Lung (tissue), 11 donors: ENCODE measurements at regions not wholly inside any gene's neighbourhood (a gene's known extent, or its start where the extent isn't known, plus 50 kb on each side); places are given as distances from the start of the nearest gene placed in this dataset.

Experiments
- ATAC-seq: fragments of 200-7000 bp; cut with Tn5 transposase; one replicate; pipeline ENCODE4 v1.9.1; 2020; ENCODE audit warnings: moderate number of reproducible peaks; ENCODE audit not compliant: insufficient read depth, low FRiP score
- DNase-seq, 3 donors: peaks; one replicate each; pipeline ENCODE4 v3.0.0-alpha.2; 2013 to 2017
- H3K27ac ChIP-seq, 2 donors: one replicate each; pipeline ENCODE4 v1.5.1; 2013; ENCODE audit warnings: mild to moderate bottlenecking in 2 of 2, moderate library complexity in 2 of 2, control low read depth in 1 of 2, inconsistent platforms in 1 of 2, low read depth in 1 of 2, low read length in 1 of 2
- H3K27me3 ChIP-seq, 3 donors: one replicate each; pipeline ENCODE4 v1.5.1; 2013; ENCODE audit warnings: low read length in 2 of 3; ENCODE audit not compliant: control insufficient read depth in 3 of 3, insufficient read depth in 3 of 3
- H3K36me3 ChIP-seq, 4 donors: one replicate each; pipeline ENCODE4 v1.5.1; 2013; ENCODE audit warnings: low read length in 4 of 4, mild to moderate bottlenecking in 1 of 4, moderate library complexity in 1 of 4; ENCODE audit not compliant: control insufficient read depth in 4 of 4, insufficient read depth in 4 of 4
- H3K4me1 ChIP-seq, 5 donors: one replicate each; pipeline ENCODE4 v1.5.1; 2013; ENCODE audit warnings: low read length in 5 of 5, mild to moderate bottlenecking in 2 of 5, moderate library complexity in 1 of 5; ENCODE audit not compliant: control insufficient read depth in 5 of 5, insufficient read depth in 5 of 5
- H3K4me3 ChIP-seq: one replicate; pipeline ENCODE4 v1.5.1; 2013; ENCODE audit warnings: mild to moderate bottlenecking, control low read depth, moderate library complexity
- H3K9ac ChIP-seq, 2 donors: one replicate each; pipeline ENCODE4 v1.5.1; 2013; ENCODE audit warnings: low read length in 2 of 2, control low read depth in 1 of 2; ENCODE audit not compliant: insufficient read depth in 1 of 2
- H3K9me3 ChIP-seq, 4 donors: one replicate each; pipeline ENCODE4 v1.5.1; 2013; ENCODE audit warnings: low read length in 3 of 4, mild to moderate bottlenecking in 1 of 4, moderate library complexity in 1 of 4; ENCODE audit not compliant: control insufficient read depth in 4 of 4, insufficient read depth in 3 of 4
- CTCF ChIP-seq: IDR thresholded peaks from 2 replicates; pipeline ENCODE4 v1.5.1; 2012; ENCODE audit warnings: mild to moderate bottlenecking; ENCODE audit errors: control extremely low read depth, extremely low read depth
- WGBS, 2 donors: extraction: QIAGEN DNeasy Blood & Tissue Kit; methylation state at CpG; one replicate each; pipeline ENCODE4 v1.1.7; 2013; 5-methylcytosine and 5-hydroxymethylcytosine counted together
- donor health status: control.
- donor health status: control.
- donor health status: Bipolar disorder and iron deficiency.
- donor health status: healthy.
- donor health status: DM: yes; HTN: yes; CAD: no.

DNA sequence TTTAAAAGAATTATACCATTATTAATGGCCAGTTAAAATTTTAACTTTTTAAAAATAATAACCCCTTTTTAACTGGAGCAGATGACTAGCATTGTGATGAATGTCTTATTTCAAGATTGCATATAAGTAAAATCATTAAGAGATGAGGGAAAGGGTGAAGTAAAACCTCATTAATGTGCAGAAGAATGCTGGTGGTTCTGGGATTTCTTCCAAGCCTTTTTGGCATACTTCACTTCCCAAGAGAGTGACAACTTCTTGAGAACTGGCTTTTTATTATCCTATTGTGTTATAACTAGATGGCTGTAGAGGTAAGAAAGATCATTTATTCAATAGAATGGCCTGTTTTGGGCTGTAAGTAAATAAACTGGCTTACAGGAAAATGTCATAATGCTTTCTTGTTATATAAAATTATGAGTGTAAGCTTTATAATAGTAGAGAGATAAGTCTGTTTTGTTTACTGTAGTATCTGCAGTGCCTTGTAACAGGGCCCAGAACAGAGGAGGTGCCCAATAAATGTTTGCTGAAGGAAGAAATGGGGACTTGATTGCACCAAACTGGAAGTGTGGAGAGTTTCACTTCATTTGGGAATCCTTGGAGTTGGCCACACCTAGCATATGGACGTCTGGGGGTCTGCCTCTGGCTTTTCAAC is 242.9 kb upstream of the PITX2 start:
- no peak overlapping the region for H3K27ac ChIP-seq
- no peak overlapping the region for H3K9ac ChIP-seq
- 17 to 24% methylated on average over 1 of the region's 1 CpG for WGBS, 2 donors
- no peak for TF ChIP-seq CTCF
- H3K4me3 ChIP-seq: no peak overlapping the region
- DNase-seq: peak; percentile 19 to 79 (median 76)
- no peaks in the 10 kb centered on the region for H3K27me3 ChIP-seq
- H3K36me3 ChIP-seq: no peaks in the 10 kb centered on the region
- H3K4me1 ChIP-seq: peaks cover 0 to 16% (median 0%) of the 10 kb centered on the region in 5 donors
- H3K9me3 ChIP-seq: no peaks in the 10 kb centered on the region
- ATAC-seq: no peak

- H3K4me3 ChIP-seq: no peak overlapping the region
- H3K9ac ChIP-seq: no peak overlapping the region
- no peaks in the 10 kb centered on the region for H3K9me3 ChIP-seq
- TF ChIP-seq CTCF: no peak
- no peaks in the 10 kb centered on the region for H3K36me3 ChIP-seq
- no peaks in the 10 kb centered on the region for H3K27me3 ChIP-seq
- WGBS, 2 donors: 83 to 90% methylated on average over 3 of the region's 3 CpGs
- peaks cover 0 to 16% (median 0%) of the 10 kb centered on the region in 5 donors for H3K4me1 ChIP-seq
- DNase-seq (no peak), ATAC-seq (no peak)
- H3K27ac ChIP-seq: no peak overlapping the region
These were observed 244.5 kb upstream of the PITX2 start for GRCh38 chr4:110867251-110867960.

- H3K27me3 ChIP-seq: no peaks in the 10 kb centered on the region
- no peak overlapping the region for H3K27ac ChIP-seq
- ATAC-seq (no peak), DNase-seq (no peak)
- WGBS, 2 donors: 78 to 86% methylated on average over 2 of the region's 2 CpGs
- no peaks in the 10 kb centered on the region for H3K36me3 ChIP-seq
- H3K9me3 ChIP-seq: no peaks in the 10 kb centered on the region
- H3K9ac ChIP-seq: no peak overlapping the region
- no peak overlapping the region for H3K4me3 ChIP-seq
- peaks cover 0 to 16% (median 0%) of the 10 kb centered on the region in 5 donors for H3K4me1 ChIP-seq
- TF ChIP-seq CTCF: no peak
These were observed 245.3 kb upstream of the PITX2 start for GRCh38 chr4:110867981-110868720.
